GM23338 (cell line): ENCODE measurements at regions not wholly inside any gene's neighbourhood (a gene's known extent, or its start where the extent isn't known, plus 50 kb on each side); places are given as distances from the start of the nearest gene placed in this dataset.

Source experiments
- ATAC-seq: fragments of 200-7000 bp; cut with Tn5 transposase; 3 replicates; pipeline ENCODE4 v1.9.1; 2020
- DNase-seq: peaks from one replicate; pipeline ENCODE4 v3.0.0-alpha.2; 2015; ENCODE audit warnings: low spot score
- H2AFZ ChIP-seq: fragments of 200-600 bp; sonication (generic); 2 replicates; pipeline ENCODE4 v1.8.0; 2016; ENCODE audit warnings: antibody characterized with exemption, mild to moderate bottlenecking, moderate library complexity
- H3F3A ChIP-seq: fragments of 200-600 bp; sonication (generic); replicated peaks from 2 replicates; pipeline ENCODE4 v1.8.0; 2017; ENCODE audit warnings: antibody characterized with exemption, mixed run types, low read depth
- H3K27ac ChIP-seq: fragments of 200-600 bp; sonication (generic); 2 replicates; pipeline ENCODE4 v1.6.1; 2016; ENCODE audit warnings: low read depth
- H3K27me3 ChIP-seq: fragments of 200-600 bp; sonication (generic); 2 replicates; pipeline ENCODE4 v1.8.0; 2016; ENCODE audit warnings: mild to moderate bottlenecking, mixed run types, moderate library complexity; ENCODE audit not compliant: insufficient read depth
- H3K36me3 ChIP-seq: fragments of 200-600 bp; sonication (generic); 2 replicates; pipeline ENCODE4 v1.8.0; 2016; ENCODE audit warnings: mild to moderate bottlenecking; ENCODE audit not compliant: insufficient read depth
- H3K4me1 ChIP-seq: fragments of 200-600 bp; sonication (generic); 2 replicates; pipeline ENCODE4 v1.8.0; 2016; ENCODE audit warnings: mild to moderate bottlenecking, moderate library complexity; ENCODE audit not compliant: insufficient read depth
- H3K4me2 ChIP-seq: fragments of 200-600 bp; sonication (generic); 2 replicates; pipeline ENCODE4 v1.7.1; 2017; ENCODE audit warnings: mixed run types
- H3K4me3 ChIP-seq: fragments of 200-600 bp; sonication (generic); 2 replicates; pipeline ENCODE4 v1.6.1; 2016; ENCODE audit warnings: mixed run types
- H3K79me2 ChIP-seq: fragments of 200-600 bp; sonication (generic); replicated peaks from 2 replicates; pipeline ENCODE4 v1.8.0; 2017; ENCODE audit warnings: mild to moderate bottlenecking; ENCODE audit not compliant: insufficient read depth
- H3K9me2 ChIP-seq: fragments of 200-600 bp; sonication (generic); 2 replicates; pipeline ENCODE4 v1.8.0; 2017; ENCODE audit not compliant: insufficient read depth
- H4K20me1 ChIP-seq: fragments of 200-600 bp; sonication (generic); replicated peaks from 2 replicates; pipeline ENCODE4 v1.8.0; 2017; ENCODE audit warnings: mild to moderate bottlenecking; ENCODE audit not compliant: insufficient read depth
- H3K27ac Mint-ChIP-seq: 2 replicates; pipeline ENCODE4 v1.8.0; 2020; ENCODE audit warnings: inconsistent platforms, mild to moderate bottlenecking, moderate library complexity, mixed read lengths
- H3K27me3 Mint-ChIP-seq: 3 replicates; pipeline ENCODE4 v1.8.0; 2022; ENCODE audit warnings: low read depth, mild to moderate bottlenecking, moderate library complexity, mixed read lengths, inconsistent platforms; ENCODE audit not compliant: insufficient read depth, poor library complexity
- H3K36me3 Mint-ChIP-seq: 3 replicates; pipeline ENCODE4 v1.8.0; 2021; ENCODE audit warnings: low read depth, mild to moderate bottlenecking, inconsistent platforms, moderate library complexity, mixed read lengths
- H3K4me1 Mint-ChIP-seq: 3 replicates; pipeline ENCODE4 v1.8.0; 2020; ENCODE audit warnings: mild to moderate bottlenecking, inconsistent platforms, mixed read lengths
- H3K4me3 Mint-ChIP-seq: 3 replicates; pipeline ENCODE4 v1.8.0; 2021; ENCODE audit warnings: moderate library complexity, mild to moderate bottlenecking, inconsistent platforms, mixed read lengths
- H3K9me3 Mint-ChIP-seq: 3 replicates; pipeline ENCODE4 v1.8.0; 2020; ENCODE audit warnings: moderate library complexity, mild to moderate bottlenecking, inconsistent platforms, mixed read lengths
- CREB1 ChIP-seq: fragments of 250-450 bp; sonication (Bioruptor Pico); IDR thresholded peaks from 2 replicates; pipeline ENCODE4 v1.5.0; 2020; ENCODE audit warnings: low read depth, mild to moderate bottlenecking, moderate library complexity
- CTCF ChIP-seq, 2 experiments: fragments of 200-600 bp in 1 of 2; sonication (generic) in 1 of 2; conservative IDR thresholded peaks; 2 replicates each; pipeline versions ENCODE4 v1.5.1 to v1.6.1; 2016 to 2017; ENCODE audit warnings: antibody characterized with exemption in 2 of 2, low read depth in 2 of 2, mild to moderate bottlenecking in 2 of 2, moderate library complexity in 1 of 2
- ETS1 ChIP-seq: IDR thresholded peaks from 2 replicates; pipeline ENCODE4 v1.6.1; 2016; ENCODE audit warnings: antibody characterized with exemption
- EZH2 ChIP-seq: fragments of 200-600 bp; sonication (generic); IDR thresholded peaks from one replicate; pipeline ENCODE4 v1.8.0; 2017; ENCODE audit warnings: antibody characterized with exemption, mild to moderate bottlenecking, low read depth; ENCODE audit not compliant: unreplicated experiment
- EZH2phosphoT487 ChIP-seq: fragments of 200-600 bp; sonication (generic); IDR thresholded peaks from one replicate; pipeline ENCODE4 v1.8.1; 2018; ENCODE audit warnings: antibody characterized with exemption; ENCODE audit not compliant: unreplicated experiment
- JUNB ChIP-seq: IDR thresholded peaks from one replicate; pipeline ENCODE4 v1.6.1; 2016; ENCODE audit warnings: antibody characterized with exemption; ENCODE audit not compliant: unreplicated experiment
- NANOG ChIP-seq: IDR thresholded peaks from 2 replicates; pipeline ENCODE4 v1.6.1; 2016; ENCODE audit warnings: antibody characterized with exemption, borderline replicate concordance
- POLR2AphosphoS5 ChIP-seq: IDR thresholded peaks from 2 replicates; pipeline ENCODE4 v1.6.1; 2016; ENCODE audit warnings: antibody characterized with exemption, low read depth
- REST ChIP-seq: IDR thresholded peaks from one replicate; pipeline ENCODE4 v1.6.1; 2018; ENCODE audit warnings: antibody characterized with exemption; ENCODE audit not compliant: unreplicated experiment
- STAT1 ChIP-seq: IDR thresholded peaks from one replicate; pipeline ENCODE4 v1.6.1; 2016; ENCODE audit warnings: antibody characterized with exemption; ENCODE audit not compliant: unreplicated experiment
- ZNF114 ChIP-seq: fragments of 250-450 bp; sonication (Bioruptor Pico); IDR thresholded peaks from 2 replicates; pipeline ENCODE4 v1.5.0; 2020; ENCODE audit warnings: mild to moderate bottlenecking, moderate library complexity
- ZNF331 ChIP-seq: fragments of 250-450 bp; sonication (Bioruptor Pico); IDR thresholded peaks from 2 replicates; pipeline ENCODE4 v1.5.0; 2020; ENCODE audit warnings: low read depth, mild to moderate bottlenecking, moderate library complexity

- H3K9me3 Mint-ChIP-seq = peaks cover 5% of the 10 kb centered on the region; the same call in 2 of the 3 replicates
- H3K4me1 Mint-ChIP-seq = peaks cover 1% of the 10 kb centered on the region; the same call in 2 of the 3 replicates
- TF ChIP-seq CREB1 (CRISPR knock-in tag) = no peak
- no peak for TF ChIP-seq ETS1
- no peak for TF ChIP-seq JUNB
- no peak for TF ChIP-seq ZNF331 (CRISPR knock-in tag)
- no peak for TF ChIP-seq STAT1
- no peak for TF ChIP-seq EZH2phosphoT487
- TF ChIP-seq CTCF (conservative IDR thresholded peaks at IDR 0.05; ENCODE audit: low read depth in 2 of 2) = no peak
- no peak for TF ChIP-seq EZH2
- TF ChIP-seq POLR2AphosphoS5 = no peak
- no peak for TF ChIP-seq ZNF114 (CRISPR knock-in tag)
- no peak for TF ChIP-seq NANOG
- ATAC-seq (no peak), DNase-seq (no peak)
- H3K4me3 Mint-ChIP-seq = no peak overlapping the region
- H3K4me1 ChIP-seq = no peaks in the 10 kb centered on the region; the same call in 1 of the 2 replicates
- no peaks in the 10 kb centered on the region for H3K36me3 ChIP-seq
- H4K20me1 ChIP-seq = no peaks in the 10 kb centered on the region
- H3F3A ChIP-seq = no peaks in the 10 kb centered on the region
- H3K27ac Mint-ChIP-seq = no peak overlapping the region
- H3K4me3 ChIP-seq = no peak overlapping the region
- no peak overlapping the region for H3K4me2 ChIP-seq
- H3K27me3 Mint-ChIP-seq = peaks cover 2% of the 10 kb centered on the region
- H3K27me3 ChIP-seq = no peaks in the 10 kb centered on the region
- H3K36me3 Mint-ChIP-seq = no peaks in the 10 kb centered on the region
- no peak overlapping the region for H3K27ac ChIP-seq
- H3K9me2 ChIP-seq = no peaks in the 10 kb centered on the region
- H2AFZ ChIP-seq = peak overlapping the region; percentile 57
- no peaks in the 10 kb centered on the region for H3K79me2 ChIP-seq
Measured at GRCh38 chr12:33247625-33248024, 192.0 kb downstream of the SYT10 start.

GRCh38 chr12:33245434-33245833 lies 194.2 kb downstream of the SYT10 start:
- H3K4me2 ChIP-seq = no peak overlapping the region
- DNase-seq (no peak), ATAC-seq (no peak)
- H3K4me3 ChIP-seq = no peak overlapping the region
- no peaks in the 10 kb centered on the region for H3F3A ChIP-seq
- H4K20me1 ChIP-seq = no peaks in the 10 kb centered on the region
- H3K79me2 ChIP-seq = no peaks in the 10 kb centered on the region
- no peak overlapping the region for H3K27ac ChIP-seq
- Mint-ChIP-seq H3K27me3 (peaks cover 2% of the 10 kb centered on the region), H3K36me3 (no peaks in the 10 kb centered on the region; the same call in 2 of the 3 replicates), H3K27ac (no peak overlapping the region), H3K9me3 (peaks cover 15% of the 10 kb centered on the region), H3K4me1 (no peaks in the 10 kb centered on the region), H3K4me3 (no peak overlapping the region)
- no peaks in the 10 kb centered on the region for H3K9me2 ChIP-seq
- H3K36me3 ChIP-seq = no peaks in the 10 kb centered on the region
- no peaks in the 10 kb centered on the region for H3K27me3 ChIP-seq
- no peak overlapping the region for H2AFZ ChIP-seq
- no peaks in the 10 kb centered on the region; the same call in 1 of the 2 replicates for H3K4me1 ChIP-seq
- TF ChIP-seq EZH2 = no peak
- TF ChIP-seq CTCF (conservative IDR thresholded peaks at IDR 0.05; ENCODE audit: low read depth in 2 of 2) = no peak
- TF ChIP-seq NANOG = no peak
- TF ChIP-seq POLR2AphosphoS5 = no peak
- no peak for TF ChIP-seq JUNB
- no peak for TF ChIP-seq EZH2phosphoT487
- no peak for TF ChIP-seq REST
